A673 (cell line): ENCODE measurements at regions not wholly inside any gene's neighbourhood (a gene's known extent, or its start where the extent isn't known, plus 50 kb on each side); places are given as distances from the start of the nearest gene placed in this dataset.

Source experiments
- BruUV-seq: library from RNA; stranded (reverse); fragments of 400-500 nt; replicated peaks from 2 replicates; lab custom pipeline; 2021; lab: Mats Ljungman, UMichigan
- CTCF ChIA-PET: fragments of 300-600 bp; sonication (Branson Sonifier 250); formaldehyde crosslinking; loops from one replicate; lab custom pipeline; 2022; ENCODE audit warnings: antibody characterized with exemption; lab: Charles Lee
- POLR2A ChIA-PET: fragments of 300-600 bp; sonication (Branson Sonifier 250); formaldehyde crosslinking; loops from one replicate; lab custom pipeline; 2022; ENCODE audit warnings: antibody characterized with exemption; ENCODE audit not compliant: low non-redundant PET; lab: Charles Lee
- DNase-seq: peaks from one replicate; pipeline ENCODE4 v3.0.0-alpha.2; 2015; ENCODE audit warnings: low spot score
- H3K27ac ChIP-seq: fragments of 200-600 bp; sonication (generic); 2 replicates; pipeline ENCODE4 v1.5.1; 2016; ENCODE audit warnings: mixed run types, low read depth, mild to moderate bottlenecking, mixed read lengths, antibody characterized with exemption, low read length; ENCODE audit not compliant: poor library complexity, severe bottlenecking
- H3K27me3 ChIP-seq: fragments of 200-600 bp; sonication (generic); replicated peaks from 2 replicates; pipeline ENCODE4 v1.6.1; 2017; ENCODE audit warnings: mixed run types, low read depth, mild to moderate bottlenecking, mixed read lengths, antibody characterized with exemption, low read length; ENCODE audit not compliant: insufficient read depth, poor library complexity
- H3K36me3 ChIP-seq: fragments of 200-600 bp; sonication (generic); 2 replicates; pipeline ENCODE4 v1.6.1; 2016; ENCODE audit warnings: mixed run types, mild to moderate bottlenecking, mixed read lengths, antibody characterized with exemption, low read length; ENCODE audit not compliant: insufficient read depth, poor library complexity, severe bottlenecking
- H3K4me1 ChIP-seq: fragments of 200-600 bp; sonication (generic); 2 replicates; pipeline ENCODE4 v1.6.1; 2017; ENCODE audit warnings: mixed run types, mild to moderate bottlenecking, mixed read lengths, antibody characterized with exemption, low read length; ENCODE audit not compliant: insufficient read depth, poor library complexity, severe bottlenecking
- H3K4me3 ChIP-seq: fragments of 200-600 bp; sonication (generic); 2 replicates; pipeline ENCODE4 v1.5.1; 2016; ENCODE audit warnings: low read depth, mixed run types, mild to moderate bottlenecking, mixed read lengths, low read length; ENCODE audit not compliant: poor library complexity, severe bottlenecking
- H3K9me3 ChIP-seq: fragments of 200-600 bp; sonication (generic); 2 replicates; pipeline ENCODE4 v1.6.1; 2016; ENCODE audit warnings: mixed run types, low read depth, mild to moderate bottlenecking, mixed read lengths, antibody characterized with exemption, low read length; ENCODE audit not compliant: poor library complexity, severe bottlenecking
- CTCF ChIP-seq: fragments of 300-800, 200-600 bp; sonication (generic); conservative IDR thresholded peaks from 2 replicates; pipeline ENCODE4 v1.5.1; 2017; ENCODE audit warnings: low read depth, mild to moderate bottlenecking, antibody characterized with exemption, low read length, moderate library complexity, mixed read lengths
- EZH2 ChIP-seq: fragments of 200-600 bp; sonication (generic); IDR thresholded peaks from 2 replicates; pipeline ENCODE4 v1.6.1; 2017; ENCODE audit warnings: borderline replicate concordance, low read depth, mild to moderate bottlenecking, mixed read lengths, antibody characterized with exemption, low read length; ENCODE audit not compliant: poor library complexity, severe bottlenecking
- intact Hi-C: fragments of 100-400 bp; cut with micrococcal nuclease; formaldehyde crosslinking; loops from one replicate; pipeline ENCODE4 v1.10.0; 2022; ENCODE audit not compliant: unreplicated experiment

- no TSS peak for BruUV-seq
- Histone ChIP-seq H3K4me1 (peaks cover 15% of the 10 kb centered on the region), H3K9me3 (no peaks in the 10 kb centered on the region), H3K36me3 (no peaks in the 10 kb centered on the region), H3K4me3 (no peak overlapping the region), H3K27ac (no peak overlapping the region), H3K27me3 (no peaks in the 10 kb centered on the region)
- intact Hi-C loops = no loop called here
- CTCF ChIA-PET = no interaction called here
- no peak for DNase-seq
- TF ChIP-seq CTCF (no peak), EZH2 (no peak)
- POLR2A ChIA-PET = no interaction called here
Measured at GRCh38 chr22:49492741-49493251, 334.9 kb downstream of the BRD1 start.

- POLR2A ChIA-PET = no interaction called here
- no peaks in the 10 kb centered on the region for H3K27me3 ChIP-seq
- H3K36me3 ChIP-seq = no peaks in the 10 kb centered on the region
- H3K4me3 ChIP-seq = no peak overlapping the region
- TF ChIP-seq CTCF (no peak), EZH2 (no peak)
- intact Hi-C loops = no loop called here
- DNase-seq = no peak
- CTCF ChIA-PET = no interaction called here
- no peak overlapping the region for H3K27ac ChIP-seq
- peaks cover 19% of the 10 kb centered on the region for H3K4me1 ChIP-seq
- H3K9me3 ChIP-seq = no peaks in the 10 kb centered on the region
- BruUV-seq = no TSS peak
Measured at GRCh38 chr22:49492308-49492707, 335.4 kb downstream of the BRD1 start.

DNA sequence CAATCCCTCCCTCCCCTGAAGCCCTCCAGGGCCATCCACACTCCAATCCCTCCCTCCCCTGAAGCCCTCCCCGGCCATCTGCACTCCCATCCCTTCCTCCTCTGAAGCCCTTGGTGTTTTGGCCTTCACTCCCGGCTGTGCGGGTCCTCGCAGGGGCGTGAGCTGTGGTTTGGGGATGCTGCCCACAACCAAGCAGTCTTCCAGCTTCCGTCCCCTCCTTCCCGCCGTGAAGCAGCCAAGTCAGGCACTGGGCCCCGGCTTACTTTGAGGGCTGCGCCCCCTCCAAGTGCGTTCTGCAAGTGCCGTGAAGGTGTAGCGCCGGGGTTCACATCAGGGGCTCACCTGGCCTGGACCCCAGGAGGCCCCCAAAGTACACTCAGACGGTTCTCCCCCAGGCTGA is 335.9 kb downstream of the BRD1 start:
- no peak overlapping the region for H3K27ac ChIP-seq
- CTCF ChIA-PET = no interaction called here
- no TSS peak for BruUV-seq
- H3K4me3 ChIP-seq = no peak overlapping the region
- no peaks in the 10 kb centered on the region for H3K36me3 ChIP-seq
- no peaks in the 10 kb centered on the region for H3K9me3 ChIP-seq
- TF ChIP-seq EZH2 (no peak), CTCF (no peak)
- no peaks in the 10 kb centered on the region for H3K27me3 ChIP-seq
- DNase-seq = no peak
- peaks cover 21% of the 10 kb centered on the region for H3K4me1 ChIP-seq
- intact Hi-C loops = no loop called here
- POLR2A ChIA-PET = no interaction called here
